ENCODE measurements at regions not wholly inside any gene's neighbourhood (a gene's known extent, or its start where the extent isn't known, plus 50 kb on each side); places are given as distances from the start of the nearest gene placed in this dataset.

- DNase-seq: no peak
Observed at GRCh38 chr19:28426110-28426729, 786.7 kb downstream of the UQCRFS1 start.

DNA sequence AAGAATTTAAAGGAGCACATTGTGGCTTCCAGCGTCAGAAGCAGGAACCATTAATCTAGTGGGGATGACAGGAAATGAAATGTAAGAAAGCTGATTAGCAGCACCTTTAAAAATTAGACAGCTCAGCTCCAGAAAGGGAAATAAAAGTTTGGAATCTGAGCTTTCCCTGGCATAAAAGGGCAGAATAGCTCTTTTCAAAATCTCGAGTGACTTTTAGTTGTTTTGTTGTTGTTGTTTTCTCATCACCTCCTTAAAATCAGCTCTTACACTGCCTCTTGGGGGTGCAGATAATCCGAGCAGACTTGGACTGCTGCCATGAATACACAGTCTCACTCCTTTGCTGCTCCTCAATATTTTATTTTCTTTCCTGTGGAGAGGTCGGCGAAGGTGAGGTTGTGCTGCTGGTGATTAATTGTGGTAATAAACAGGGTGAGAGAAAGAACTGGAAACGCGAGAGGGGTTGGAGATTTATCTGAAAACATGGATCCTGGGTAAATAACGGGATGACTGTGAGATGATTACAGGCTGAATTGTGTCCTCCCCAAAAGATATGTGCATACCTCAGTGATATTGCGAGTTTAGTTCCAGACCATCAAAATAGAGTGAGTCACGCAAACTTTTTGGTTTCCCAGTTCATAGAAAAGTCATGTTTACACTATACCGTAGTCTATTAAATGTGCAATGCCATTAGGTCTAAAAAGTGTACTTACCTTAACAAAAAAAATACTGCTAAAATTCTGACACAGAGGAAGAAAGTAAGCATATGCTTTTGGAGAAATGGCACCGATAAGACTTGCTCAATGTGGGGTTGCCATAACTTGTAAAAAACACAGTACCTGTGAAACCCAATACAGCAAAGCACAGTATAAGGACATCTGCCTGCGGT lies 787.7 kb downstream of the UQCRFS1 start:
- no peak for DNase-seq

GRCh38 chr19:28424662-28425045 lies 788.3 kb downstream of the UQCRFS1 start:
- DNase-seq: no peak

- DNase-seq: no peak
Observed at GRCh38 chr19:28424077-28424476, 788.9 kb downstream of the UQCRFS1 start.

DNA sequence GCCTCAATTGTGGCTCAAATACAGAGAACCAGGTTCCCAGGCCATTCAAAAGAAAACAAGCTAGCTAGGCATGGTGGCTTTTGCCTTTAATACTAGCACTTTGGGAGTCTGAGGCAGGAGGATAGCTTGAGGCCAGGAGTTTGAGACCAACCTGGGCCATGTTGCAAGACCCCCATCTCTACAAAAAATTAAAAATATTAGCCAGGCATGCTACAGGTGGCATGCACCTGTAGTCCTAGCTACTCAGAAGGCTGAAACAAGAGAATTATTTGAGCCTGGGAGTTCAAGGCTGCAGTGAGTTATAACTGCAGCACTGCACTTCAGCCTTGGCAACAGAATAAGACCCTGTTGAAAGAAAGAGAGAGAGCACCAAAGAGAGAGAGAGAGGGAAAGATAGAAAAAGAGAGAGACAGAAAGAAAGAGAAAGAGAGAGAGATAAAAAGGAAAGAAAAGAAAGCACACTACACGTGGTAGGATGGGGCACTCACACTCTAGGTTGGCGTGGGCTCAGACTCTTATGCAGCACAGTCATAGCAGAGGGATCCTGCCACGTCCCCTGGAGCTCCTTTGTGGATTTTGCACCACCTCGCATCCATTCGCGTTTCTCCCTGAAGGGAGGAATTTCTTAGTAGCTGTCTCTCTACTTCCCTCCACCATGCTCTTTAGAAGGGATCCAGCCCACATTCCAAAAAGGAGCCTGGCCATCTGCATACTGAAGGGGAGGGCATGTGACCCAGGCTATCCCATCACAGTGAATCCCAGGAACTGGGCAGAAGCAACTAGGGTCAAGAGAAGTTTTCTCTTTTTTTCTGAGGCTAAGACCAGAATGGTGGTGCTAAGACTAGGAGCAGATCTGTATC lies 789.9 kb downstream of the UQCRFS1 start:
- DNase-seq: no peak

DNA sequence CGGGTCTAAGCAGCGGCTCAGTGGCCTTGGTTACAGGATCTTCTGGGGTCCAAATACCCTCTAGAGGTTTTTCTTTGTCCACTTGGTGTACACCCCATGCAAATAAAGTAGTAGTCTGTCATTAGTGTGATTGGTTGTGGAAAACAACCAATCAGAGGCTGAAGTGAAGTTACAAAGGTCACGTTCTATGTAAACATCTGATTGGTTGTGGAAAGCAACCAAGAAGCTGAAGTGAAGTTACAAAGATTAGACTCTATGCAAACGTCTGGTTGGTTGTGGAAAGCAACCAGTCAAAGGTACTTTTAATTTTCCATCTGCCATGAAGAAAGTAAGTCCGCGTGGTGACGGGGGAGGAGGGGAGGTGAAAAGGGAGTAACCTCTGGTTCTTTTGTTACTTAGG lies 790.9 kb downstream of the UQCRFS1 start:
- no peak for DNase-seq

DNA sequence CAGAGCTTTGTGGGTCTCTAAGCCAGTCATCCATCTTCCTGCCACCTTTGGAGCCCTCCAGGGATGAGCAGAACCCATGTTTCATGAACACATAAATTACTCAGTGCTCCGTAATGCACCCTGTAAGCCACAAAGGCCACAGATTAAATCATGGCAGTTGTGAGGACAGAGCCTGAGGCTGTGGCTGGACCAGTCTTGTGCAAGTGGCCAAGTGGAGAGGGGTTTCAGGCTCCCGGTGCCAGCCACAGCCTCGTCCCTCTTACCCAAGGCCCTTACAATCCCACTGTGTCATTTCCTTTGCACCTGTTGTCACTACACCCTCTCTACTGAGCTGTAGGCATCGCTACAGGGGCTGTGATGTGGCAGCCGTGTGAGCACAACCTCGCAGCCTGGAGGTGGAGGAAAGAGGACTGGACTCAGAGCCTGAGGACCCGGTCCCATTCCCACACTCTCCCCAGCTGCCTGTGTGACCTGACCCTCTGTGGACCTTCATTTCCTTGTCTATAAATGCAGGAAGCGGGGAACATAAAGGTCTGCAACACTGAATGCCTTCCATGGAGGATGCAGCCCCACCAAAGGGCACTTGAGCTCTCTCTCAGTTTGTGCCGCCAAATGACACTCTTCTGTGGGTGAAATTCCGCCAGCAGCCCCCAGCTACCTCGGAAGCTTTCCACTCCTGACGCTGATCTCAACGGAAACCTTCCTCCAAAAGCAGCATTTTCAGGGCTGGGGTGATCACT lies 792.0 kb downstream of the UQCRFS1 start:
- DNase-seq: no peak

- DNase-seq: no peak
Observed at GRCh38 chr19:28419312-28419711, 793.6 kb downstream of the UQCRFS1 start.

GRCh38 chr19:28417361-28417760 lies 795.6 kb downstream of the UQCRFS1 start:
- no peak for DNase-seq

DNA sequence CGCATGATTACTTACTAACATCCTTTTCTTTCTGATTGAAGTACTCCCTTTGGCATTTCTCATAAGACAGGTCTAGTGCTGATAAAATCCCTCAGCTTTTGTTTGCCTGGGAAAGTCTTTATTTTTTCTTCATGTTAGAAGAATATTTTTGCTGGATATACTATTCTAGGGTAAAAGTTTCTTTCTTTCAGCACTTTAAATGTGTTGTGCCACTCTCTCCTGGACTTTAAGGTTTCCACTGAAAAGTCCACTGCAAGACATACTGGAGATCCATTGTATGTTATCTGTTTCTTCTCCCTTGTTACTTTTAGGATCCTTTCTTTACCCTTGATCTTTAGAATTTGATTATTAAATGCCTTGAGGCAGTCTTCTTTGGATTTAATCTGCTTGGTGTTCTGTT lies 796.7 kb downstream of the UQCRFS1 start:
- no peak for DNase-seq

- no peak for DNase-seq
Observed at GRCh38 chr19:28414748-28415147, 798.2 kb downstream of the UQCRFS1 start.

DNA sequence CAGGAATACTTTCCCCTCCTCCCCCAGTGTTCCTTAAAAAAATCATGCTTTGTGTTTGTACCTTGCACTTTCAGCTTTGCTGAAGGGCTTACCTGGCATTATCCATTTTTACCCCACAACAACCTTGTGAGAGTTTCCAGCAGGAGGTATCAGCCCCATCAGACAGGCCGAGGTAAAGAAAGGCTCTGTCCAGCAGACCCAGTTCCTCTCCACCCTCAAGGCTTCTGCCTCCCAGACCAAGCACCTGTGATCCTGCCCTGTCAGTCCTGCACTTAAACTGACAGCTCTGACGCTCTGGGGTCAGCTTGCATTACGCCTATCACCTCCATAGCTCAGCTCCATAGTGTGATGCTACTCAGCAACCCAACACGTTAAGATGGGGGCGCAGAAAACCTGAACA lies 803.1 kb downstream of the UQCRFS1 start:
- DNase-seq: no peak

GRCh38 chr19:28406966-28407365 lies 806.0 kb downstream of the UQCRFS1 start:
- no peak for DNase-seq

GRCh38 chr19:28405346-28405742 lies 807.6 kb downstream of the UQCRFS1 start:
- DNase-seq: no peak

- DNase-seq: no peak
Observed at GRCh38 chr19:28404472-28404871, 808.5 kb downstream of the UQCRFS1 start.

DNA sequence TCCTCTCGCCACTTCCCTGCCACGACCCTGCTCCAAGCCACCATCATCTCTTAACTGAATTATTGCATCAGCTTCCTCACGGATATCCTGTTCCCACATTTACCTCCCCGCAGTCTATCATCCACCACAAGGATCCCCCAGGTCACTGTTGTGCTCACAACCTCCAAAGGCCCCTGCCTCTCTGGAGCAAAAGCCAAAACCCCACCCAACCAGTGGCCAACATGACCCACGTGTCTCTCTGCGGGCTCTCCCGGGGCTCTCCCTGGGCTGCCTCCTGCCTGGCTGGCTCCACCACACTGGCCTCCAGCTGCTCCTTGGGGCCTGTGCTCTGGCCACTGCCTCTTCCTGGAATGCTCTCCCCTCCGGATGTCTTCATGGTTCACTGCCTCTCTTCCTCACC lies 809.3 kb downstream of the UQCRFS1 start:
- no peak for DNase-seq

DNA sequence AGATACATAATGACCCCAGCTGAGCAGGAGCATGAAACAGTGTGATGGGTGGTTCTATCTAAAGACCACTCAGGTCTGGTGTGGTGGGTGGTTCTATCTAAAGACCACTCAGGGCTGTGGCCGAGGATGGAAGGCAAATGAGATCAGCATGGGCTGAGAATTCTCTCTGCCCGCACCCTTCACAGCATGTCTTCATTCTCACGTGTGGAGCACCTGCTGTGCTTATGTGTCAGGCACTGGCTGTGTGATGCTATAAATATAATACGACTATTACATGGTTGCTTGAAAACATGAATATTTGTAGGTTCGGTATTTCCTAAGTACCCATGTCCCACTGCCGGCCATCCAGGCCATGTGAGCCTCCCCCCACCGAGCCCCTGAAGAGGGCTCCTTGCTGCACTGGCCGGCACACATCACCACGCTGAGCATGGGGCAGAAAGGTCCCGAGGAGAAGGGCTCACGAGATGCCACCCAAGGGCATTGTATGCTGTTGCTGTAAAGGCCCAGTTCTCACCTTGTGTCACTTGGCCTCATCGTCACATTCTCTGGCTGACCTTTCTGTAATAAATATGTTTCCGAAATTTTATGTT lies 810.2 kb downstream of the UQCRFS1 start:
- no peak for DNase-seq

- DNase-seq: no peak
Observed at GRCh38 chr19:28401739-28402424, 811.1 kb downstream of the UQCRFS1 start.

GRCh38 chr19:28400953-28401671 lies 811.8 kb downstream of the UQCRFS1 start:
- DNase-seq: no peak

DNA sequence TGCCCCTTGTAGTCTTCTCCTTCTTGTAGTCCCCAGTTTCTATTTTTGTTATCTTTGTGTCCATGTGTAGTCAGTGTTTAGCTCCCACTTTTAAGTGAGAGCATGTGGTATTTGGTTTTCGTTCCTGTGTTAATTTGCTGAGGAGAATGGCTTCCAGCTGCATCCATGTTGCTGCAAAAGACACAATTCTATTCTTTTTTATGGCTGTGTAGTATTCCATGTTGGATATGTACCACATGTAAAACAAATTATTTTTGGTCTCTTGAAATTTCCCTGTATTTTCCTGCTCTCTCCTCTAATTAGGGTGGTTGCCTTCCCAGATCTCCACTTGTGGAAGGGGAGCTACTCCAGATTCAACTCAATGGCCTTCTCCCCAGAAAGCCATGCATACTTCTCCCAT lies 813.8 kb downstream of the UQCRFS1 start:
- DNase-seq: no peak

DNA sequence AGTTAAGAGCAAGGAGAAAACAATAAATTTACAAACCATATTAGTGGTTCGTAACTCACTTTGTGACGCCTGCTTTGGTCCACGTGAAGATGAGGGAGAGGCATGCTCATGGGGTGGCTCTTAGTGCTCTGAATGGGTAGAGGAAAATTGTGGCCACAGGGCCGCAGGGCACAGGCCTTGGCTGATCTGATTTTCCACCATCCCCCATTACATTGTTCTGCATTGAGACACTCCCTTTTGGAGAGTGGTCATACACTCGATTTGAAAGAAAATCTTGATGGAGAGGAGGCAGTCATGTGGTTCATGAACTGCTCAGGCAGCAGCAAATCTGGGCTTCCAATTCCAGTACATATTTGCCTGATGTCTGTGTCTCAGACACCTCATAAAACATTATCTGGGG lies 815.2 kb downstream of the UQCRFS1 start:
- DNase-seq: no peak

Measured in hematopoietic multipotent progenitor cell treated with erythropoietin and hydrocortisone succinate and interleukin-3 and kit ligand, for 6 days (in vitro differentiated cells).